Endodermal cell (in vitro differentiated cells): ENCODE measurements at regions not wholly inside any gene's neighbourhood (a gene's known extent, or its start where the extent isn't known, plus 50 kb on each side); places are given as distances from the start of the nearest gene placed in this dataset.

ENCODE experiments used
- DNase-seq: peaks from one replicate; pipeline ENCODE4 v3.0.0-alpha.2; 2017
- H3K27ac ChIP-seq: 2 replicates; pipeline ENCODE4 v1.5.1; 2013; ENCODE audit warnings: mild to moderate bottlenecking, low read depth, low read length, moderate library complexity
- H3K27me3 ChIP-seq: 2 replicates; pipeline ENCODE4 v1.6.1; 2013; ENCODE audit warnings: mild to moderate bottlenecking, low read length, moderate library complexity; ENCODE audit not compliant: insufficient read depth, control insufficient read depth, poor library complexity, severe bottlenecking
- H3K36me3 ChIP-seq: 2 replicates; pipeline ENCODE4 v1.7.0; 2013; ENCODE audit warnings: mild to moderate bottlenecking, low read length, moderate library complexity; ENCODE audit not compliant: control insufficient read depth, insufficient read depth
- H3K4me1 ChIP-seq: one replicate; pipeline ENCODE4 v1.7.0; 2013; ENCODE audit warnings: low read length; ENCODE audit not compliant: control insufficient read depth, insufficient read depth
- H3K4me3 ChIP-seq: 2 replicates; pipeline ENCODE4 v1.5.1; 2013; ENCODE audit warnings: mild to moderate bottlenecking, low read length, moderate library complexity
- H3K9ac ChIP-seq: 2 replicates; pipeline ENCODE4 v1.6.1; 2013; ENCODE audit warnings: mild to moderate bottlenecking, low read length, moderate library complexity; ENCODE audit not compliant: poor library complexity, severe bottlenecking; ENCODE audit errors: extremely low read depth
- H3K9me3 ChIP-seq: 2 replicates; pipeline ENCODE4 v1.6.1; 2013; ENCODE audit warnings: mild to moderate bottlenecking, low read length, moderate library complexity; ENCODE audit not compliant: control insufficient read depth
- H3K27ac Mint-ChIP-seq: 2 replicates; pipeline ENCODE4 v1.8.0; 2020; ENCODE audit warnings: mixed read lengths
- H3K27me3 Mint-ChIP-seq: 2 replicates; pipeline ENCODE4 v1.8.0; 2021; ENCODE audit warnings: mild to moderate bottlenecking, mixed read lengths; ENCODE audit not compliant: insufficient read depth
- H3K36me3 Mint-ChIP-seq: 2 replicates; pipeline ENCODE4 v1.8.0; 2020; ENCODE audit warnings: low read depth, mixed read lengths
- H3K4me1 Mint-ChIP-seq: 2 replicates; pipeline ENCODE4 v1.8.0; 2020; ENCODE audit warnings: mixed read lengths
- H3K4me3 Mint-ChIP-seq: 2 replicates; pipeline ENCODE4 v1.8.0; 2020; ENCODE audit warnings: mild to moderate bottlenecking, moderate library complexity, mixed read lengths
- H3K9me3 Mint-ChIP-seq: 2 replicates; pipeline ENCODE4 v1.8.0; 2020; ENCODE audit warnings: mild to moderate bottlenecking, mixed read lengths
- CTCF ChIP-seq: fragments of 200-600 bp; sonication (generic); conservative IDR thresholded peaks from 2 replicates; pipeline ENCODE4 v1.5.0; 2021; ENCODE audit warnings: antibody characterized with exemption, mild to moderate bottlenecking
- WGBS, 2 experiments: methylation state at CpG; one replicate each; pipeline versions ENCODE4 v1.1.5 to v1.1.7; 2013; ENCODE audit warnings: missing lambda C conversion rate in 2 of 2, mixed read lengths in 1 of 2; ENCODE audit not compliant: insufficient coverage in 1 of 2, insufficient read length in 1 of 2; 5-methylcytosine and 5-hydroxymethylcytosine counted together

GRCh38 chr6:156175433-156175832 lies 601.7 kb upstream of the ARID1B start:
- H3K4me1 ChIP-seq = peaks cover 5% of the 10 kb centered on the region
- H3K9me3 Mint-ChIP-seq = peaks cover 8% of the 10 kb centered on the region
- H3K4me3 ChIP-seq = no peak overlapping the region
- H3K36me3 Mint-ChIP-seq = no peaks in the 10 kb centered on the region
- no peak for DNase-seq
- no peaks in the 10 kb centered on the region for H3K36me3 ChIP-seq
- H3K9ac ChIP-seq = no peak overlapping the region
- peaks cover 12% of the 10 kb centered on the region for H3K4me1 Mint-ChIP-seq
- 45% methylated on average over 2 of the region's 3 CpGs; no CpG with 5 or more reads in 1 of the 2 experiments for WGBS, 2 experiments
- H3K27me3 ChIP-seq = no peaks in the 10 kb centered on the region
- H3K9me3 ChIP-seq = peaks cover 2% of the 10 kb centered on the region
- no peaks in the 10 kb centered on the region for H3K27me3 Mint-ChIP-seq
- no peak overlapping the region for H3K27ac Mint-ChIP-seq
- TF ChIP-seq CTCF = no peak
- H3K4me3 Mint-ChIP-seq = no peak overlapping the region
- H3K27ac ChIP-seq = peak overlapping the region; percentile 38

DNA sequence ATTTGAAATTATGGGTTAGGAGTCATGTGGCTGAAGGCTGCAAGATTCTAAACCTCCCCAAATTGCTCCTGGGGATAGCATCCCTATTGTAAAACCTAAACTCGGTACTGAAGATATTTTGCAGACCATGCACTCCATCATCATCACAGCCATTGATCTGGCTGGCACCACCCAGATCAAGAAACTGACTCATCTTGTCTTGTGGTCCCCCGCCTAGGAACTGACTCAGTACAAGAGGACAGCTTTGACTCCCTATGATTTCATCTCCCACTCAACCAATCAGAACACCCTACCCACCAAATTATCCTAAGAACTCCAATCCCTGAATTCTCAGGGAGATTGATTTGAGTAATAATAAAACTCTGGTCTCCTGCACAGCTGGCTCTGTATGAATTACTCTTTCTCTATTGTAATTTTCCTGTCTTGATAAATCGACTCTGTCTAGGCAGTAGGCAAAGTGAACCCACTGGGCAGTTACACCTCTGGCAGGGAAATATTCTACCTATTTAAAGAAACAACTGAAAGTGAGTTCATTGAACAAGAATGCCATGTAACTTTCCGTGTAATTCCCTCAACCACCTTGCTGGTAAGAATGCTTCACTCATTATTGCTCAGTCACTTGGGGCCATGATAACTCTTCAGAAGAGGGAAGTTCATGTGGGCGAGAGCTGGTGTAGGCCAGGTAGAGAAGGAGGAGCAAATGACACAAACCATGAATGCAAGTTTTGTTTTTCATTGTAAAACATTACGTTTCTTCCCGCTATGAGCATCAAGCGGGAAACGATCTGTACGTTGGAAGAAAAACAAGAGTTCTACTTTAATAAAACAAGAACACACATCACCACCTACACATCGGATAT lies 602.9 kb upstream of the ARID1B start:
- peaks cover 12% of the 10 kb centered on the region for H3K4me1 Mint-ChIP-seq
- WGBS, 2 experiments = 86 to 97% methylated on average over 5 to 11 of the region's 11 CpGs
- no peaks in the 10 kb centered on the region for H3K27me3 Mint-ChIP-seq
- Histone ChIP-seq H3K27me3 (no peaks in the 10 kb centered on the region), H3K4me1 (peaks cover 2% of the 10 kb centered on the region), H3K9ac (no peak overlapping the region), H3K27ac (no peak overlapping the region), H3K9me3 (no peaks in the 10 kb centered on the region), H3K36me3 (no peaks in the 10 kb centered on the region), H3K4me3 (no peak overlapping the region)
- no peak for TF ChIP-seq CTCF
- H3K36me3 Mint-ChIP-seq = no peaks in the 10 kb centered on the region
- no peak overlapping the region for H3K27ac Mint-ChIP-seq
- DNase-seq = no peak
- H3K9me3 Mint-ChIP-seq = peaks cover 6% of the 10 kb centered on the region
- H3K4me3 Mint-ChIP-seq = no peak overlapping the region

DNA sequence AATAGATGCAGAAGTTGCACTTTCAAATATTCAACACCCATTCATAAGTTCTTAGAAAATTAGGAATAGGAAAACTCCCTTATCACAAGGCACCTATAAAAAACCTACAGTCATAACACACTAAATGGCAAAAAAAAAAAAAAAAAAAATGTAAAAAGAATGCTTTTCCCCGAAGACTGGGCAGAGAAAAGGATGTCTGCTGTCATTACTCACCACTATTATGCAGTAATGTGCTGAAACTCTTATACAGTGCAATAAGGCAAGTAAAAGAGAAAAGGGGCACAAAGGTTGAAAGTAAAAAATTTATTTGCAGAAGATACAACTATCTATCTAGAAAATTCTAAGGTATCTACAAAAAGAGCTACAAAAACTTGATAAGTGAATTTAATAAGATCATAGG lies 607.8 kb upstream of the ARID1B start:
- Histone ChIP-seq H3K27me3 (no peaks in the 10 kb centered on the region), H3K4me1 (no peaks in the 10 kb centered on the region), H3K9me3 (no peaks in the 10 kb centered on the region), H3K27ac (no peak overlapping the region), H3K4me3 (no peak overlapping the region), H3K36me3 (no peaks in the 10 kb centered on the region), H3K9ac (no peak overlapping the region)
- H3K4me1 Mint-ChIP-seq = no peaks in the 10 kb centered on the region
- WGBS, 2 experiments = 100% methylated on average over 1 of the region's 1 CpG; no CpG with 5 or more reads in 1 of the 2 experiments
- H3K27me3 Mint-ChIP-seq = no peaks in the 10 kb centered on the region
- no peaks in the 10 kb centered on the region for H3K36me3 Mint-ChIP-seq
- no peak for DNase-seq
- no peak overlapping the region for H3K4me3 Mint-ChIP-seq
- H3K9me3 Mint-ChIP-seq = no peaks in the 10 kb centered on the region
- TF ChIP-seq CTCF = no peak
- no peak overlapping the region for H3K27ac Mint-ChIP-seq
